ENCODE measurements at regions not wholly inside any gene's neighbourhood (a gene's known extent, or its start where the extent isn't known, plus 50 kb on each side); places are given as distances from the start of the nearest gene placed in this dataset.

GRCh38 chr6:15061180-15061641 lies 184.7 kb upstream of the JARID2 start:
- TF ChIP-seq, protein P1, sequence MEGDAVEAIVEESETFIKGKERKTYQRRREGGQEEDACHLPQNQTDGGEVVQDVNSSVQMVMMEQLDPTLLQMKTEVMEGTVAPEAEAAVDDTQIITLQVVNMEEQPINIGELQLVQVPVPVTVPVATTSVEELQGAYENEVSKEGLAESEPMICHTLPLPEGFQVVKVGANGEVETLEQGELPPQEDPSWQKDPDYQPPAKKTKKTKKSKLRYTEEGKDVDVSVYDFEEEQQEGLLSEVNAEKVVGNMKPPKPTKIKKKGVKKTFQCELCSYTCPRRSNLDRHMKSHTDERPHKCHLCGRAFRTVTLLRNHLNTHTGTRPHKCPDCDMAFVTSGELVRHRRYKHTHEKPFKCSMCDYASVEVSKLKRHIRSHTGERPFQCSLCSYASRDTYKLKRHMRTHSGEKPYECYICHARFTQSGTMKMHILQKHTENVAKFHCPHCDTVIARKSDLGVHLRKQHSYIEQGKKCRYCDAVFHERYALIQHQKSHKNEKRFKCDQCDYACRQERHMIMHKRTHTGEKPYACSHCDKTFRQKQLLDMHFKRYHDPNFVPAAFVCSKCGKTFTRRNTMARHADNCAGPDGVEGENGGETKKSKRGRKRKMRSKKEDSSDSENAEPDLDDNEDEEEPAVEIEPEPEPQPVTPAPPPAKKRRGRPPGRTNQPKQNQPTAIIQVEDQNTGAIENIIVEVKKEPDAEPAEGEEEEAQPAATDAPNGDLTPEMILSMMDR (conservative IDR thresholded peaks at IDR 0.05; ENCODE audit: control insufficient read depth, insufficient read depth, low read depth, low read length), result no peak
- H3K4me3 ChIP-seq (ENCODE audit: control insufficient read depth, low read depth, low read length), result no peak overlapping the region
- DNase-seq (ENCODE audit: low read depth), result no peak

- no peak for DNase-seq (ENCODE audit: low read depth)
- TF ChIP-seq, protein P1 (conservative IDR thresholded peaks at IDR 0.05; ENCODE audit: control insufficient read depth, insufficient read depth, low read depth, low read length), result no peak
- no peak overlapping the region for H3K4me3 ChIP-seq (ENCODE audit: control insufficient read depth, low read depth, low read length)
Observed at GRCh38 chr6:15061908-15062515, 183.9 kb upstream of the JARID2 start.

DNA sequence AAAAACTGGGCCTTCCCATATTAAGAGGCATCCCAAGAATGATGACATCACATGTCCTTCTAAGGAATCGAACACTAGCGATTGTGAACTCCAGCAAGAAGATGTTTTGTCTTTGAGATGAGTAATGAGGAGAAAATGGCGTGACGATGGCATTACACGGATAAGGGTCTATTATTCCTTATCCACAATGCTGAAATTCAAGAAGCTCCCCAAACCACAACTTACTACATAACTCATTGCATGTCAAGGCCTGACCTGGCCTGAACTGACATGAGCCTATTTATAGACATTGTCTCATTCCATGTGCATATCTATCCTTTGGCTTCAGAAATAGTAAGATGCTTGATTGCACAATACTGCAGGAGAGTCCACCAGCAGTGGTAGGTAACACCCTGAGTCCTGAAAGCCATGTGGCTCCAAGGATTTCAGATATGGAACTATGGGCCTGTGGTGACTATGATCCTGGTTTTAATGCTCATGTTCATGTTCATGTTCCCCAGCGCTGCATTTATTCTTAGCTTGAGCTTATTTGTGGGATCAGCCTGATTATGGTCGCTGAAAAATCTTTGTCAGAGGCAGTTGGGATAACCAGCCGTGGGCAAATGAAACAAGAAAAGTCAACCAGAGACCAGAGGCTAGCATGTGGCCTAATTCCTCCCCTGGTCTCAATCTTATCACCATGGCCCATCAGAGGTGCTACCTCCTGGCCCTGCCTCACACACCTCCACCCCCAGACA lies 183.2 kb upstream of the JARID2 start:
- DNase-seq (ENCODE audit: low read depth), result peak; percentile 93
- TF ChIP-seq, protein P1 (conservative IDR thresholded peaks at IDR 0.05; ENCODE audit: control insufficient read depth, insufficient read depth, low read depth, low read length), result no peak
- no peak overlapping the region for H3K4me3 ChIP-seq (ENCODE audit: control insufficient read depth, low read depth, low read length)

DNA sequence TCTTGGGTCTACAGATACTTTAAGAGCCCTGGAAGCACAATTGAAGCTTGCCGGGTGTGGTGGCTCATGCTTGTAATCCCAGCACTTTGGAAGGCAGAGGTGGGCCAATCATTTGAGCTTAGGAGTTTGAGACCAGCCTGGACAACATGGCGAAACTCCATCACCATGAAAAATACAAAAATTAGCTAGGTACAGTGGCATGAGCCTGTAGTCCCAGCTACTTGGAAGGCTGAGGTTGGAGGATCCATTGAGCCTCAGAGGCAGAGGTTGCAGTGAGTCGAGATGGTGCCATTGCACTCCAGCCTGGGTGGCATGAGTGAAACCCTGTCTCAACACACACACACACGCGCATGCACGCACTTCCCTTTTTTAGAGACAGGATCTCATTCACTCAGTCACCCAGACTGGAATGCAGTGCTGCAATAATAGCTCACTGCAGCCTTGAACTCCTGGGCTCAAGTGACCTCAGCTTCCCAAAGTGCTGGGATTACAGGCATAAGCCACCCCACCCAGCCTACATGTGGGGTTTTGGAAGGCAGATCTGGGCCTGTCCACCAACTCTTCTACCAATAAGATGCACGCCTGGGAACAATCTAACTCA lies 182.5 kb upstream of the JARID2 start:
- TF ChIP-seq, protein P1 (conservative IDR thresholded peaks at IDR 0.05; ENCODE audit: control insufficient read depth, insufficient read depth, low read depth, low read length), result no peak
- no peak overlapping the region for H3K4me3 ChIP-seq (ENCODE audit: control insufficient read depth, low read depth, low read length)
- peak; percentile 43 for DNase-seq (ENCODE audit: low read depth)

- H3K4me3 ChIP-seq (ENCODE audit: control insufficient read depth, low read depth, low read length), result no peak overlapping the region
- TF ChIP-seq, protein P1 (conservative IDR thresholded peaks at IDR 0.05; ENCODE audit: control insufficient read depth, insufficient read depth, low read depth, low read length), result no peak
- DNase-seq (ENCODE audit: low read depth), result peak; percentile 46
Observed at GRCh38 chr6:15065261-15065989, 180.4 kb upstream of the JARID2 start.

DNA sequence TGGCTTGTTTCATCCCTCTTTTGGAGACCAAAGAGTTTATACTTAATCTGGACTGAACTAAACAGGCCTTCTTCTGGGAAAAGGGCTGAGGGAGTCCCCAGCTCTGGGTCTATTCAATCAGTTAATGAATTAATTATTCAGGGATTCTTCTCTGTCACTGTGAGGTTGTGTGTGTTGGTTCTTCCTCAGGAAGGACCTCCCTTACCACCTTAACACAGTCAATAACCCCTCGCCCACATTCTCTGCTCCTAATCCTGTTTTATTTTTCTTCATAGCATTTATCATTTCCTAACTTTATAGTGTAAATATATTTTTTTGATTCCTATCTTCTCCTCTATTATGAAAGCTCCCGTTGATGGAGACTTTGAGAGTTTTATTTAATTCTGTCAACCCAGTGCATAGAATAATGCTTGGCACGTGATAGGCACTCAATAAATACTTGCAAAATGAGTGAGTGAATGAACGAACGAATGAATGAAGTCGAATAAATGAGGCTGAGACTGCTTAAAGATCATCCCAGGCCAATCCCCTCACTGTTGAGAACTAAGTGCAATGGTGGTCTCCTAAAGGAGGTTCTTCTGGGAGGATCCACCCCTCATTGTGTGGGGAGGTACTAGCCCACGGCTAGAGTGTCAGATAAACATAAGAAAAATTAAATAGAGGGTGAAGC lies 179.6 kb upstream of the JARID2 start:
- DNase-seq (ENCODE audit: low read depth), result no peak
- no peak overlapping the region for H3K4me3 ChIP-seq (ENCODE audit: control insufficient read depth, low read depth, low read length)
- TF ChIP-seq, protein P1 (conservative IDR thresholded peaks at IDR 0.05; ENCODE audit: control insufficient read depth, insufficient read depth, low read depth, low read length), result no peak

All from fibroblast of mammary gland (primary cell).